Esophagus squamous epithelium (tissue), 5 donors: ENCODE measurements at regions not wholly inside any gene's neighbourhood (a gene's known extent, or its start where the extent isn't known, plus 50 kb on each side); places are given as distances from the start of the nearest gene placed in this dataset.

Source experiments
- DNase-seq: peaks from one replicate; lab custom pipeline; 2025; lab: John Stamatoyannopoulos, UW
- H3K27ac ChIP-seq, 4 donors: fragments of 200-600 bp; sonication (generic); one replicate each; pipeline ENCODE4 v1.5.1; 2016 to 2019; ENCODE audit warnings: mild to moderate bottlenecking in 1 of 4
- H3K27me3 ChIP-seq, 4 donors: fragments of 200-600 bp; sonication (generic); 1 replicate in 3 of 4; 2 replicates in 1 of 4; pipeline versions ENCODE4 v1.5.1 to v1.6.0; 2017 to 2021; ENCODE audit warnings: antibody characterized with exemption in 1 of 4
- H3K36me3 ChIP-seq, 3 donors: fragments of 200-600 bp; sonication (generic); one replicate each; pipeline ENCODE4 v1.5.1; 2016 to 2019
- H3K4me1 ChIP-seq, 3 donors: fragments of 200-600 bp; sonication (generic); one replicate each; pipeline ENCODE4 v1.5.1; 2017 to 2019
- H3K4me3 ChIP-seq, 4 donors: fragments of 200-600 bp; sonication (generic); 1 replicate in 3 of 4; 2 replicates in 1 of 4; pipeline ENCODE4 v1.5.1; 2016 to 2019; ENCODE audit warnings: mild to moderate bottlenecking in 2 of 4, moderate library complexity in 1 of 4
- H3K9me3 ChIP-seq, 3 donors: fragments of 200-600 bp; sonication (generic); one replicate each; pipeline ENCODE4 v1.5.1; 2016 to 2019
- POLR2A ChIP-seq, 4 donors: fragments of 450-650 bp; IDR thresholded peaks; one replicate each; pipeline ENCODE4 v1.6.1; 2017; ENCODE audit warnings: antibody characterized with exemption in 4 of 4, mild to moderate bottlenecking in 4 of 4, moderate library complexity in 3 of 4
- WGBS, 2 donors: methylation state at CpG; one replicate each; pipeline ENCODE4 v1.1.5; 2018; 5-methylcytosine and 5-hydroxymethylcytosine counted together
- intact Hi-C: fragments of 100-400 bp; cut with DNase I; formaldehyde crosslinking; loops from one replicate; pipeline ENCODE4 v1.15.0; 2022
- TF ChIP-seq, protein P1 (sequence below), 6 experiments: fragments of 450-650 bp in 4 of 6; fragments of 200-600 bp in 2 of 6; sonication (generic) in 2 of 6; IDR thresholded peaks; one replicate each; pipeline ENCODE4 v1.5.1; 2016 to 2019; ENCODE audit warnings: antibody characterized with exemption in 6 of 6, mild to moderate bottlenecking in 4 of 6, moderate library complexity in 4 of 6
- donor health status: DM: yes; HTN: yes; CAD: no.

DNA sequence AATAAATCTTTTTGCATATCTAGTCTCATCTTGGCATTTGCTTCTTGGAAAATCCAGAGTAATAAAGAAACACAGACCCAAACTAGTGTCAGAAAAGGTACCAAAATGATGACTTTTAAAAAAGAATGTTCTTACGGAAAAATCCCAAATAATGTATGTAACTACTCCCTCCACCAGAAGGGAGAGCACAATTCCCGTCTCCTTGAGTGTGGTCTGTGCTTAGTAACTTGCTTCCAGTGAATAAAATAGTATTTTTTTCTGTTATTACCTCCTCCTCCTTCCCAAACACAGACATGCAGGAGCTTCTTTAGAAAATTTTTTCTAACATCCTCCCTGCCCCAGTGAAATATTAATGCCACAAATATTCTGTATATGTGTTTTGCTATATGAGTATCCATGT is 358.1 kb downstream of the ZFHX3 start:
- WGBS, 2 donors = 80 to 84% methylated on average over 2 of the region's 2 CpGs
- Histone ChIP-seq H3K27me3 (no peaks in the 10 kb centered on the region), H3K4me3 (no peak overlapping the region), H3K4me1 (no peaks in the 10 kb centered on the region), H3K9me3 (no peaks in the 10 kb centered on the region), H3K36me3 (no peaks in the 10 kb centered on the region), H3K27ac (no peak overlapping the region)
- DNase-seq = no peak
- no peak for TF ChIP-seq POLR2A (IDR thresholded peaks at IDR 0.05)
- TF ChIP-seq, protein P1, sequence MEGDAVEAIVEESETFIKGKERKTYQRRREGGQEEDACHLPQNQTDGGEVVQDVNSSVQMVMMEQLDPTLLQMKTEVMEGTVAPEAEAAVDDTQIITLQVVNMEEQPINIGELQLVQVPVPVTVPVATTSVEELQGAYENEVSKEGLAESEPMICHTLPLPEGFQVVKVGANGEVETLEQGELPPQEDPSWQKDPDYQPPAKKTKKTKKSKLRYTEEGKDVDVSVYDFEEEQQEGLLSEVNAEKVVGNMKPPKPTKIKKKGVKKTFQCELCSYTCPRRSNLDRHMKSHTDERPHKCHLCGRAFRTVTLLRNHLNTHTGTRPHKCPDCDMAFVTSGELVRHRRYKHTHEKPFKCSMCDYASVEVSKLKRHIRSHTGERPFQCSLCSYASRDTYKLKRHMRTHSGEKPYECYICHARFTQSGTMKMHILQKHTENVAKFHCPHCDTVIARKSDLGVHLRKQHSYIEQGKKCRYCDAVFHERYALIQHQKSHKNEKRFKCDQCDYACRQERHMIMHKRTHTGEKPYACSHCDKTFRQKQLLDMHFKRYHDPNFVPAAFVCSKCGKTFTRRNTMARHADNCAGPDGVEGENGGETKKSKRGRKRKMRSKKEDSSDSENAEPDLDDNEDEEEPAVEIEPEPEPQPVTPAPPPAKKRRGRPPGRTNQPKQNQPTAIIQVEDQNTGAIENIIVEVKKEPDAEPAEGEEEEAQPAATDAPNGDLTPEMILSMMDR (IDR thresholded peaks at IDR 0.05) = no peak
- intact Hi-C loops = no loop called here

DNA sequence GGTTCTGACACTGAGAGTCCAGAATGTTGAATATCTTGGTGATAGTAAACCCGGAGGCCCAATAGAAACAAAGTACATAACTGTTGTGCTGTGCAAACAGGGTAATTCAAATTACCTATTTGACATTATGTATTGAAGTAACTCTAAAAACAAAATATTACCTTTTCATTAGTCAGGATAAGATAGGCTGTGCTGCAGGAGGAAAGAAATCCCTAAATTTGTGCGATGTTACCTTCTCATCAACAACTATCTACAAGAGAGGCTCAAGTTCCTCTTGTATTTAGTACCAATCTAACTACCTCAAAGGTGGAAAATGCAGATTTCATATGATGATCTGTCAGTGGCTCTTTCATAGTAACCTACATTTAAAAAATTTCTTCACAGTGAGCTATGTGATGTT is 367.2 kb downstream of the ZFHX3 start:
- intact Hi-C loops = no loop called here
- no peak for TF ChIP-seq POLR2A (IDR thresholded peaks at IDR 0.05)
- TF ChIP-seq, protein P1 (IDR thresholded peaks at IDR 0.05) = no peak
- WGBS, 2 donors = 86 to 94% methylated on average over 2 of the region's 2 CpGs

DNA sequence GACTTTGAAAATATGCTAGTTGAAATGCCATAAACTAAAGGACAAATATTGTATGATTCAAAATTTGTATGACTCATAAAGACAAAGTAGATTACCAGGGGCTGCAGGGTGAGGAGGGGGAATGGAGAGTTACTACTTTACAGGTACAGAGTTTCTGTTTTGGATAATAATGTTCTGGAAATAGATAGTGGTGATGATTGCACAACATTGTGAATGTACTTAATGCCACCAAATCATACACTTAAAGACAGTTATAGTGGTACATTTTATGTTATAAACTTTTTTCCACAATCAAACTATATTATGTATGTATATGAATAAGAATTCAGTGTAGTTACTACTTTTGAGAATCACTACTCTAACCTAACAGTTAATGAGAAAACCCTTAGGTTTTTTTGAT is 368.1 kb downstream of the ZFHX3 start:
- no peak overlapping the region for H3K27ac ChIP-seq
- intact Hi-C loops = no loop called here

More for the DNA sequence above, 367.2 kb downstream of the ZFHX3 start:
- no peaks in the 10 kb centered on the region for H3K4me1 ChIP-seq
- H3K27ac ChIP-seq = no peak overlapping the region
- DNase-seq = no peak
- H3K36me3 ChIP-seq = no peaks in the 10 kb centered on the region
- H3K9me3 ChIP-seq = no peaks in the 10 kb centered on the region
- H3K27me3 ChIP-seq = no peaks in the 10 kb centered on the region
- no peak overlapping the region for H3K4me3 ChIP-seq

DNA sequence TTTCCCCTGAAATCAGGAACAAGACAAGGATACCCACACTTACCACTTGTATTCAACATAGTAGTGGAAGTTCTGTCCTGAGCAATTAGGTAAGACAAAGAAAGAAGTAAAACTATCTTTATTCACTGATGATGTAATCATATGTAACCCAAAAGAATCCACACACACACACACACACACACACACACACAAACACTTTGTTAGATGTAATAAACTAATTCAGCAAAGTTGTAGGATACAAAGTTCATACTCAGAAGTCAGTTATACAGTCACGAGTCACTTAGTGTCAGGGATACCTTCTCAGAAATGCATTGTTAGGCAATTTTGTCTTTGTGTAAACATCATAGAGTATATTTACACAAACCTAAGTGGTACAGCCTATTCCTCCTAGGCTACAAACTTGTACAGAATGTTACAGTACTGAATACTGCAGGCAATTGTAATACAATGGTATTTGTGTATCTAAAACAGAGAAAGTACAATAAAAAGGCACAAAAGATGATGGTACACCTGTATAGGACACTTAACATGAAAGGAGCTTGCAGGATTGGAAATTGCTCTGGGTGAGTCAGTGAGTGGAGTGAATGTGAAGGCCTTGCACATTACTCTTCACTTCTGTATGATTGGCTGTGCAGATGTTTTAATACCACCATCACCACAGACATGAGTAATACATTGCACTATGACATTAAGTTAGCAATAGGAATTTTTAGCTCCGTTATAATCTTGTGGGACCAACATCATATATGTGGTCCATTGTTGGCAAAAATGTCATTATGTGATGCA is 370.1 kb downstream of the ZFHX3 start:
- Histone ChIP-seq H3K27me3 (no peaks in the 10 kb centered on the region), H3K4me3 (no peak overlapping the region), H3K36me3 (no peaks in the 10 kb centered on the region), H3K27ac (no peak overlapping the region), H3K9me3 (peaks cover under 1 to 7% (median 7%) of the 10 kb centered on the region in 3 donors), H3K4me1 (no peaks in the 10 kb centered on the region)
- TF ChIP-seq, protein P1 (IDR thresholded peaks at IDR 0.05) = no peak
- no peak for TF ChIP-seq POLR2A (IDR thresholded peaks at IDR 0.05)
- intact Hi-C loops = no loop called here
- DNase-seq = no peak
- WGBS, 2 donors = 86% methylated on average over 2 of the region's 2 CpGs

More for the DNA sequence above, 368.1 kb downstream of the ZFHX3 start:
- TF ChIP-seq, protein P1 (IDR thresholded peaks at IDR 0.05) = no peak
- TF ChIP-seq POLR2A (IDR thresholded peaks at IDR 0.05) = no peak
- no peak overlapping the region for H3K4me3 ChIP-seq
- DNase-seq = no peak
- H3K36me3 ChIP-seq = no peaks in the 10 kb centered on the region
- no peaks in the 10 kb centered on the region for H3K4me1 ChIP-seq
- no peaks in the 10 kb centered on the region for H3K27me3 ChIP-seq
- no peaks in the 10 kb centered on the region for H3K9me3 ChIP-seq

DNA sequence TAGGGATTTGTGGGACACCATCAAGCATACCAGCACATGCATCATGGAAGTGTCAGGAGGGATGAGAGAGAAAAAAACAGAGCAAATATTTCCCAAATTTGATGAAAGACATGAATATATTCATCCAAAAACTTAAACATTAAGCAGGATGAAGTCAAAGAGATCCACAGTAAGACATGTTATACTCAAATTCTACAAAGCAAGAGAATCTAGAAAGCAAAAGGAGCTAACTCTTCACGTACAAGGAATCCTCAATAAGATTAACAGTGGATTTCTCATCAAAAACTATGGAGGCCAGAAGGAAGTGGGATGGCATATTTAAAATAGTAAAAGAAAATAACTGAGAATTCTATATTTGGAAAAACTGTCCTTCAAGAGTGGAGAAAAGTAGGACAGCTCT is 374.8 kb downstream of the ZFHX3 start:
- H3K27me3 ChIP-seq = no peaks in the 10 kb centered on the region
- no peaks in the 10 kb centered on the region for H3K4me1 ChIP-seq
- no peak overlapping the region for H3K27ac ChIP-seq
- H3K36me3 ChIP-seq = no peaks in the 10 kb centered on the region
- peaks cover 5 to 20% (median 12%) of the 10 kb centered on the region in 3 donors for H3K9me3 ChIP-seq
- intact Hi-C loops = no loop called here
- TF ChIP-seq, protein P1 (IDR thresholded peaks at IDR 0.05) = no peak
- DNase-seq = no peak
- no peak overlapping the region for H3K4me3 ChIP-seq
- WGBS, 2 donors = 79 to 94% methylated on average over 1 of the region's 1 CpG
